Smooth muscle cell (in vitro differentiated cells): ENCODE measurements at regions not wholly inside any gene's neighbourhood (a gene's known extent, or its start where the extent isn't known, plus 50 kb on each side); places are given as distances from the start of the nearest gene placed in this dataset.

Experiments used
- DNase-seq: peaks from one replicate; lab custom pipeline; 2025; ENCODE audit not compliant: unreplicated experiment; lab: John Stamatoyannopoulos, UW
- H2AFZ ChIP-seq: fragments of 200-600 bp; sonication (generic); 2 replicates; pipeline ENCODE4 v1.6.0; 2016; ENCODE audit warnings: antibody characterized with exemption, low read depth, mild to moderate bottlenecking
- H3F3A ChIP-seq: fragments of 200-600 bp; sonication (generic); 2 replicates; pipeline ENCODE4 v1.6.0; 2017; ENCODE audit warnings: antibody characterized with exemption, low read depth
- H3K27ac ChIP-seq: fragments of 200-600 bp; sonication (generic); 2 replicates; pipeline ENCODE4 v1.5.1; 2016; ENCODE audit warnings: low read depth, mild to moderate bottlenecking
- H3K27me3 ChIP-seq: fragments of 200-600 bp; sonication (generic); 2 replicates; pipeline ENCODE4 v1.6.1; 2016; ENCODE audit warnings: low read depth, mild to moderate bottlenecking
- H3K36me3 ChIP-seq: fragments of 200-600 bp; sonication (generic); 2 replicates; pipeline ENCODE4 v1.5.1; 2016; ENCODE audit warnings: low read depth
- H3K4me1 ChIP-seq: fragments of 200-600 bp; sonication (generic); 2 replicates; pipeline ENCODE4 v1.5.1; 2016; ENCODE audit warnings: low read depth
- H3K4me2 ChIP-seq: fragments of 200-600 bp; sonication (generic); 2 replicates; pipeline ENCODE4 v1.6.0; 2016; ENCODE audit warnings: mild to moderate bottlenecking
- H3K4me3 ChIP-seq: fragments of 200-600 bp; sonication (generic); 2 replicates; pipeline ENCODE4 v1.5.1; 2016; ENCODE audit warnings: mild to moderate bottlenecking
- H3K79me2 ChIP-seq: fragments of 200-600 bp; sonication (generic); 2 replicates; pipeline ENCODE4 v1.6.0; 2016; ENCODE audit warnings: low read depth, mild to moderate bottlenecking
- H3K9ac ChIP-seq: fragments of 200-600 bp; sonication (generic); 2 replicates; pipeline ENCODE4 v1.6.0; 2016; ENCODE audit warnings: low read depth
- H3K9me3 ChIP-seq: fragments of 200-600 bp; sonication (generic); replicated peaks from 2 replicates; pipeline ENCODE4 v1.5.1; 2016; ENCODE audit warnings: low read depth
- H4K20me1 ChIP-seq: fragments of 200-600 bp; sonication (generic); 2 replicates; pipeline ENCODE4 v1.6.0; 2016; ENCODE audit warnings: low read depth
- CTCF ChIP-seq: fragments of 200-600 bp; sonication (generic); IDR thresholded peaks from 2 replicates; pipeline ENCODE4 v1.5.1; 2017; ENCODE audit warnings: borderline replicate concordance, mild to moderate bottlenecking, antibody characterized with exemption; ENCODE audit not compliant: insufficient read depth, poor library complexity, severe bottlenecking
- whole genome bisulfite sequencing: methylation state at CpG from one replicate; pipeline ENCODE4 v1.1.7; 2016; ENCODE audit warnings: low lambda C conversion rate; 5-methylcytosine and 5-hydroxymethylcytosine counted together

- DNase-seq: no peak
- no peaks in the 10 kb centered on the region for H4K20me1 ChIP-seq
- peaks cover 9% of the 10 kb centered on the region for H3F3A ChIP-seq
- H3K4me2 ChIP-seq: no peak overlapping the region
- no peak for TF ChIP-seq CTCF
- no peak overlapping the region for H3K9ac ChIP-seq
- no peak overlapping the region for H2AFZ ChIP-seq
- no peaks in the 10 kb centered on the region for H3K79me2 ChIP-seq
- H3K4me1 ChIP-seq: no peaks in the 10 kb centered on the region
- no peaks in the 10 kb centered on the region for H3K36me3 ChIP-seq
- H3K27ac ChIP-seq: peak overlapping the region; percentile 41
- H3K27me3 ChIP-seq: no peaks in the 10 kb centered on the region
- no peaks in the 10 kb centered on the region for H3K9me3 ChIP-seq
- no peak overlapping the region for H3K4me3 ChIP-seq
- WGBS: 40% methylated on average over 2 of the region's 2 CpGs
Observed at GRCh38 chr12:58387199-58387598, 445.8 kb downstream of the ATP23 start.

GRCh38 chr12:58388261-58388660 lies 446.9 kb downstream of the ATP23 start:
- Histone ChIP-seq H3F3A (peaks cover 9% of the 10 kb centered on the region), H3K4me1 (no peaks in the 10 kb centered on the region), H2AFZ (no peak overlapping the region), H3K27me3 (no peaks in the 10 kb centered on the region), H3K4me2 (no peak overlapping the region), H3K4me3 (no peak overlapping the region), H3K36me3 (no peaks in the 10 kb centered on the region), H3K9me3 (no peaks in the 10 kb centered on the region), H3K9ac (no peak overlapping the region), H4K20me1 (no peaks in the 10 kb centered on the region), H3K79me2 (no peaks in the 10 kb centered on the region), H3K27ac (no peak overlapping the region)
- DNase-seq: no peak
- no peak for TF ChIP-seq CTCF
- 69% methylated on average over 2 of the region's 2 CpGs for WGBS

- DNase-seq: no peak
- no peaks in the 10 kb centered on the region for H3K79me2 ChIP-seq
- H3K27ac ChIP-seq: no peak overlapping the region
- H2AFZ ChIP-seq: no peak overlapping the region
- no peak overlapping the region for H3K9ac ChIP-seq
- H3K27me3 ChIP-seq: no peaks in the 10 kb centered on the region
- H3K4me2 ChIP-seq: no peak overlapping the region
- no peaks in the 10 kb centered on the region for H3F3A ChIP-seq
- no peaks in the 10 kb centered on the region for H3K4me1 ChIP-seq
- H4K20me1 ChIP-seq: no peaks in the 10 kb centered on the region
- H3K4me3 ChIP-seq: no peak overlapping the region
- 70% methylated on average over 3 of the region's 3 CpGs for WGBS
- TF ChIP-seq CTCF: no peak
- no peaks in the 10 kb centered on the region for H3K9me3 ChIP-seq
- H3K36me3 ChIP-seq: no peaks in the 10 kb centered on the region
Observed at GRCh38 chr12:58393152-58393551, 451.8 kb downstream of the ATP23 start.

DNA sequence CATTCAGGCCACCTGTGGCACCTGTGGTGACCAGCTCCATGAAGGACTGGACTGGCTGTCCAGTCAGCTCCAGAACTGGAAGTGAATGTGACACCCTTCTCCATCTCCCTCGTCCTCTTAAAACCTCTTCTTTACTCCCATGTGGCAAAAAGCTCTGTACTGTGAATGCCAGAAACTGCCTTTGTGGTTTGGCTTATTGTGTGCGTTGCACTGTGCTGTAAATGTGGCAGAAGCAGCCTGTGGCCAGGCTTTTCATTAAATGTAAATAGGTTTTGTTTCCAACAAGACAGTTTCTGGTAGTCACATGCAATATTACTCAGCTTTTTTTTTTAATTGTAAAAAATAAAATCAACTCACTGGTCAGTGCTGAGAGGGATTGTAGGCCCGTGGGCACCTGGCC lies 453.7 kb downstream of the ATP23 start:
- Histone ChIP-seq H4K20me1 (no peaks in the 10 kb centered on the region), H3K4me1 (no peaks in the 10 kb centered on the region), H3K79me2 (no peaks in the 10 kb centered on the region), H3K27ac (no peak overlapping the region), H3K9me3 (no peaks in the 10 kb centered on the region), H3K27me3 (no peaks in the 10 kb centered on the region), H2AFZ (no peak overlapping the region), H3K4me2 (no peak overlapping the region), H3F3A (no peaks in the 10 kb centered on the region), H3K4me3 (no peak overlapping the region), H3K36me3 (no peaks in the 10 kb centered on the region), H3K9ac (no peak overlapping the region)
- 83% methylated on average over 3 of the region's 3 CpGs for WGBS
- no peak for DNase-seq
- no peak for TF ChIP-seq CTCF
